ENCODE measurements at regions not wholly inside any gene's neighbourhood (a gene's known extent, or its start where the extent isn't known, plus 50 kb on each side); places are given as distances from the start of the nearest gene placed in this dataset.
A peak's percentile ranks its signal among the peaks of the same experiment; 100 is the strongest.

DNA sequence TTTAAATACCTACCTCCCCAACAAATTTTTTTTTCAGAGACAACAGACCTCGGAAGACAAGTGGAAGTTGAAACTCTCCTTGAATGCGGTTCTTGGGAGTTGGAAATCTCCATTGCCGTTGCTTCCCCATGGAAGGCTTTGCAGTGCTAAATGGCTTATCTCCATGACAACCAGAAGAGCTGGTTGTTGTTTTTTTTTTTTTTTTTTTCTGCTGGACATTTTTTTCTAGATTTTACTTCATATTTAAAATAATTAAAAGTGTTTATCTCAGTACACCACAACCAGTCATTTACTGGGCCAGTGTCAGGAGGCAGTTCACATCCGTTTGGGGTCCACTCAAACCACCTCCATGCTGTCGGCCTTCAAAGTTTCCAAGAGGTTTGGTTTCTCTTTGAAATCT is 348.5 kb upstream of the PRKCQ start:
- Histone ChIP-seq H2BK12ac (ENCODE audit: insufficient read length, low read depth, low read length) (no peak overlapping the region), H3K9me3 (ENCODE audit: control insufficient read depth, low read depth, low read length) (no peaks in the 10 kb centered on the region), H2BK20ac (ENCODE audit: low read depth, low read length, poor library complexity, severe bottlenecking) (no peak overlapping the region), H3K18ac (ENCODE audit: insufficient read length, low read depth, low read length) (no peak overlapping the region), H4K8ac (replicated peaks; ENCODE audit: insufficient read length, low read depth, low read length) (no peak overlapping the region), H2BK120ac (ENCODE audit: low read depth, low read length, poor library complexity, severe bottlenecking) (no peak overlapping the region), H2BK15ac (ENCODE audit: low read depth, low read length) (no peak overlapping the region), H3K27me3 (ENCODE audit: insufficient read depth, low read length) (no peaks in the 10 kb centered on the region), H3K56ac (ENCODE audit: insufficient read length, low read depth, low read length) (no peak overlapping the region), H4K20me1 (ENCODE audit: control insufficient read depth, insufficient read depth, insufficient read length) (no peaks in the 10 kb centered on the region), H3K9ac (ENCODE audit: extremely low read depth, insufficient read length, low read length) (no peak overlapping the region), H3K14ac (ENCODE audit: insufficient read depth, low read length) (no peak overlapping the region), H3K79me1 (ENCODE audit: insufficient read depth, low read depth, low read length, poor library complexity, severe bottlenecking) (no peaks in the 10 kb centered on the region), H3K27ac (ENCODE audit: insufficient read length, low read depth, low read length) (no peak overlapping the region), H3K4ac (ENCODE audit: low read depth, low read length) (no peak overlapping the region), H3T11ph (ENCODE audit: low read length) (no peak overlapping the region), H3K79me2 (ENCODE audit: insufficient read depth, low read length) (no peaks in the 10 kb centered on the region), H4K91ac (ENCODE audit: insufficient read length, low read depth, low read length) (no peak overlapping the region), H3K4me2 (ENCODE audit: insufficient read depth, insufficient read length, low read length) (no peak overlapping the region), H3K23me2 (ENCODE audit: insufficient read length, low read depth, low read length, poor library complexity, severe bottlenecking) (no peaks in the 10 kb centered on the region), H2BK5ac (ENCODE audit: insufficient read length, low read length) (no peak overlapping the region), H3K23ac (ENCODE audit: insufficient read length, low read depth, low read length) (no peak overlapping the region), H4K5ac (ENCODE audit: insufficient read length, low read depth, low read length) (no peak overlapping the region), H3K4me1 (ENCODE audit: insufficient read depth, low read length) (peaks cover 4% of the 10 kb centered on the region; the same call in 1 of the 2 replicates), H2AFZ (ENCODE audit: low read length) (no peak overlapping the region), H2AK5ac (ENCODE audit: insufficient read length, low read length) (no peak overlapping the region)
- peaks cover 0 to 7% (median 3%) of the 10 kb centered on the region in 3 experiments; a peak in 3 of 7 replicates for H3K36me3 Mint-ChIP-seq (ENCODE audit: insufficient read depth in 1 of 3, low read depth in 3 of 3)
- WGBS (ENCODE audit: extremely low coverage, insufficient read length, low lambda C conversion rate) = no CpG with 5 or more reads among the region's 5 CpGs
- H3K4me1 Mint-ChIP-seq = peaks cover 4 to 10% of the 10 kb centered on the region in 2 experiments
- DNase-seq = no peak
- H3K4me3 Mint-ChIP-seq = no peak overlapping the region
- peak overlapping the region in 1 of 3 experiments; percentile 46; a peak in 1 of 7 replicates for H3K27ac Mint-ChIP-seq
- TF ChIP-seq, protein P1, sequence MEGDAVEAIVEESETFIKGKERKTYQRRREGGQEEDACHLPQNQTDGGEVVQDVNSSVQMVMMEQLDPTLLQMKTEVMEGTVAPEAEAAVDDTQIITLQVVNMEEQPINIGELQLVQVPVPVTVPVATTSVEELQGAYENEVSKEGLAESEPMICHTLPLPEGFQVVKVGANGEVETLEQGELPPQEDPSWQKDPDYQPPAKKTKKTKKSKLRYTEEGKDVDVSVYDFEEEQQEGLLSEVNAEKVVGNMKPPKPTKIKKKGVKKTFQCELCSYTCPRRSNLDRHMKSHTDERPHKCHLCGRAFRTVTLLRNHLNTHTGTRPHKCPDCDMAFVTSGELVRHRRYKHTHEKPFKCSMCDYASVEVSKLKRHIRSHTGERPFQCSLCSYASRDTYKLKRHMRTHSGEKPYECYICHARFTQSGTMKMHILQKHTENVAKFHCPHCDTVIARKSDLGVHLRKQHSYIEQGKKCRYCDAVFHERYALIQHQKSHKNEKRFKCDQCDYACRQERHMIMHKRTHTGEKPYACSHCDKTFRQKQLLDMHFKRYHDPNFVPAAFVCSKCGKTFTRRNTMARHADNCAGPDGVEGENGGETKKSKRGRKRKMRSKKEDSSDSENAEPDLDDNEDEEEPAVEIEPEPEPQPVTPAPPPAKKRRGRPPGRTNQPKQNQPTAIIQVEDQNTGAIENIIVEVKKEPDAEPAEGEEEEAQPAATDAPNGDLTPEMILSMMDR (conservative IDR thresholded peaks at IDR 0.05) = no peak
- H3K27me3 Mint-ChIP-seq (ENCODE audit: low read depth) = peaks cover 2% of the 10 kb centered on the region; the same call in 1 of the 2 replicates
- peaks cover 0 to 3% of the 10 kb centered on the region in 2 experiments; a peak in 1 of 5 replicates for H3K9me3 Mint-ChIP-seq

Data from H9 (cell line).